WTC11 (cell line): ENCODE measurements at regions not wholly inside any gene's neighbourhood (a gene's known extent, or its start where the extent isn't known, plus 50 kb on each side); places are given as distances from the start of the nearest gene placed in this dataset.

Experiments used
- ESRRA ChIP-seq: sonication (generic); formaldehyde crosslinking; IDR thresholded peaks from 2 replicates; pipeline ENCODE4 v1.8.1; 2022; ENCODE audit warnings: mild to moderate bottlenecking, missing genetic modification reagents, borderline replicate concordance
- FOXJ3 ChIP-seq: sonication (generic); formaldehyde crosslinking; IDR thresholded peaks from 2 replicates; pipeline ENCODE4 v1.9.0; 2021; ENCODE audit warnings: missing genetic modification reagents, mild to moderate bottlenecking, borderline replicate concordance
- GABPB1 ChIP-seq: sonication (generic); formaldehyde crosslinking; IDR thresholded peaks from 2 replicates; pipeline ENCODE4 v1.8.1; 2023; ENCODE audit warnings: mild to moderate bottlenecking, missing genetic modification reagents
- HMGA2 ChIP-seq: fragments of 250-450 bp; sonication (Bioruptor Pico); IDR thresholded peaks from 2 replicates; pipeline ENCODE4 v1.4.0; 2021; ENCODE audit warnings: mild to moderate bottlenecking, moderate library complexity
- IRF2 ChIP-seq: sonication (generic); formaldehyde crosslinking; IDR thresholded peaks from 2 replicates; pipeline ENCODE4 v1.8.0; 2022; ENCODE audit warnings: low read depth, missing genetic modification reagents, borderline replicate concordance
- JUN ChIP-seq: sonication (generic); formaldehyde crosslinking; IDR thresholded peaks from 2 replicates; pipeline ENCODE4 v1.8.0; 2023; ENCODE audit warnings: mild to moderate bottlenecking, missing genetic modification reagents
- KAT7 ChIP-seq: sonication (generic); formaldehyde crosslinking; IDR thresholded peaks from 2 replicates; pipeline ENCODE4 v1.8.1; 2023; ENCODE audit warnings: missing genetic modification reagents, mild to moderate bottlenecking, borderline replicate concordance
- NFYB ChIP-seq: sonication (generic); formaldehyde crosslinking; conservative IDR thresholded peaks from 2 replicates; pipeline ENCODE4 v1.8.0; 2022; ENCODE audit warnings: low read depth, missing genetic modification reagents
- NR1H2 ChIP-seq: sonication (generic); formaldehyde crosslinking; IDR thresholded peaks from 2 replicates; pipeline ENCODE4 v1.9.0; 2021; ENCODE audit warnings: mild to moderate bottlenecking, moderate library complexity, missing genetic modification reagents
- PRRX2 ChIP-seq: fragments of 250-450 bp; sonication (Bioruptor Pico); IDR thresholded peaks from 2 replicates; pipeline ENCODE4 v1.8.0; 2021; ENCODE audit warnings: mild to moderate bottlenecking
- SMAD3 ChIP-seq: sonication (generic); formaldehyde crosslinking; IDR thresholded peaks from 2 replicates; pipeline ENCODE4 v1.8.0; 2022; ENCODE audit warnings: missing genetic modification reagents, mild to moderate bottlenecking, borderline replicate concordance
- SMAD4 ChIP-seq: sonication (generic); formaldehyde crosslinking; IDR thresholded peaks from 2 replicates; pipeline ENCODE4 v1.8.0; 2022; ENCODE audit warnings: mild to moderate bottlenecking, missing genetic modification reagents
- SP1 ChIP-seq: sonication (generic); formaldehyde crosslinking; conservative IDR thresholded peaks from 2 replicates; pipeline ENCODE4 v1.8.1; 2022; ENCODE audit warnings: missing genetic modification reagents
- TEAD1 ChIP-seq: sonication (generic); formaldehyde crosslinking; IDR thresholded peaks from 2 replicates; pipeline ENCODE4 v1.8.0; 2022; ENCODE audit warnings: mild to moderate bottlenecking, missing genetic modification reagents
- TEAD4 ChIP-seq: sonication (generic); formaldehyde crosslinking; IDR thresholded peaks from 2 replicates; pipeline ENCODE4 v1.8.0; 2022; ENCODE audit warnings: mild to moderate bottlenecking, missing genetic modification reagents
- ZNF138 ChIP-seq: sonication (generic); formaldehyde crosslinking; conservative IDR thresholded peaks from 2 replicates; pipeline ENCODE4 v1.8.1; 2022; ENCODE audit warnings: mild to moderate bottlenecking, moderate library complexity, missing genetic modification reagents
- ZNF263 ChIP-seq: sonication (generic); formaldehyde crosslinking; IDR thresholded peaks from 2 replicates; pipeline ENCODE4 v1.8.1; 2022; ENCODE audit warnings: low read depth, mild to moderate bottlenecking, moderate library complexity, missing genetic modification reagents
- ZNF423 ChIP-seq: fragments of 250-450 bp; sonication (Bioruptor Pico); IDR thresholded peaks from 2 replicates; pipeline ENCODE4 v2.1.2; 2022; ENCODE audit warnings: mild to moderate bottlenecking, moderate library complexity
- TF ChIP-seq, protein P1 (sequence below): sonication (generic); formaldehyde crosslinking; IDR thresholded peaks from 2 replicates; pipeline ENCODE4 v1.8.1; 2023; ENCODE audit warnings: mild to moderate bottlenecking, missing genetic modification reagents, moderate library complexity
- TF ChIP-seq, protein P2 (sequence below): sonication (generic); formaldehyde crosslinking; IDR thresholded peaks from 2 replicates; pipeline ENCODE4 v1.8.1; 2023; ENCODE audit warnings: mild to moderate bottlenecking, missing genetic modification reagents
- TF ChIP-seq, protein P3 (sequence below): fragments of 250-450 bp; sonication (Bioruptor Pico); IDR thresholded peaks from 2 replicates; pipeline ENCODE4 v1.9.0; 2021; ENCODE audit warnings: moderate library complexity, mild to moderate bottlenecking, inconsistent platforms, borderline replicate concordance
- TF ChIP-seq, protein P4 (sequence below): fragments of 250-450 bp; sonication (Bioruptor Pico); IDR thresholded peaks from 2 replicates; pipeline ENCODE4 v2.1.2; 2022; ENCODE audit warnings: mild to moderate bottlenecking, moderate library complexity
- TF ChIP-seq, protein P5 (sequence below): sonication (generic); formaldehyde crosslinking; IDR thresholded peaks from 2 replicates; pipeline ENCODE4 v1.8.0; 2022; ENCODE audit warnings: missing genetic modification reagents
- TF ChIP-seq, protein P6 (sequence below): sonication (generic); formaldehyde crosslinking; IDR thresholded peaks from 2 replicates; pipeline ENCODE4 v1.8.0; 2022; ENCODE audit warnings: mild to moderate bottlenecking, missing genetic modification reagents
- TF ChIP-seq, protein P7 (sequence below): sonication (generic); formaldehyde crosslinking; IDR thresholded peaks from 2 replicates; pipeline ENCODE4 v1.8.1; 2022; ENCODE audit warnings: low read depth, mild to moderate bottlenecking, moderate library complexity, missing genetic modification reagents, borderline replicate concordance
- TF ChIP-seq, protein P8 (sequence below): sonication (generic); formaldehyde crosslinking; IDR thresholded peaks from 2 replicates; pipeline ENCODE4 v1.8.0; 2022; ENCODE audit warnings: mild to moderate bottlenecking, missing genetic modification reagents
- TF ChIP-seq, protein P9 (sequence below): sonication (generic); formaldehyde crosslinking; IDR thresholded peaks from 2 replicates; pipeline ENCODE4 v1.8.0; 2022; ENCODE audit warnings: mild to moderate bottlenecking, missing genetic modification reagents

DNA sequence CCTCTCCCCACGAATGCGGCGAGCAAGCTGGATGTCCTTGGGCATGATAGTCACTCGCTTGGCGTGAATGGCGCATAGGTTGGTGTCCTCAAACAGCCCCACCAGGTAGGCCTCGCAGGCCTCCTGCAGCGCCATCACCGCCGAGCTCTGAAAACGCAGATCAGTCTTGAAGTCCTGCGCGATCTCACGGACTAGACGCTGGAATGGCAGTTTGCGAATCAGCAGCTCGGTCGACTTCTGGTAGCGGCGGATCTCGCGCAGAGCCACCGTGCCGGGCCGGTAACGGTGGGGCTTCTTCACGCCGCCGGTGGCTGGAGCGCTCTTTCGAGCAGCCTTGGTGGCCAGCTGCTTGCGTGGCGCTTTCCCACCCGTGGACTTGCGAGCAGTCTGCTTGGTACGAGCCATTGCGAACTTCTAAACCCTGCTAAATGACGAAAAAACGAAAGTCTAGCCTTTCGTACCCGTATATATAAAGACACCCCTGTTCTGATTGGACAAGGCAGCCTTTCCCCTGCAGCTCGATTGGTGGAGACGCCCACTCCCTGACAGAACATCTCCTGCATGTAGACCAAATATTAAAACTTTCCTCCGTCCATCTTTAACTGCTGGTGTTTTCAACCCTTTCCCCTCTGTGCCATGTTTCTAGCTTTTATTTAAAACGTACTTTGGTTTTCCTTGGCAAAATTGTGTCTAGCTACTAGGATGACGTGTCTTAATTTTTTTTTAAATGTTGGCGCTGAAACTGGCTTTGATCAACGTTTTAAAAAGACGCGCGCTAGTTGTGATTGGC is 109.8 kb downstream of the HFE start (continued):
- TF ChIP-seq, protein P1, sequence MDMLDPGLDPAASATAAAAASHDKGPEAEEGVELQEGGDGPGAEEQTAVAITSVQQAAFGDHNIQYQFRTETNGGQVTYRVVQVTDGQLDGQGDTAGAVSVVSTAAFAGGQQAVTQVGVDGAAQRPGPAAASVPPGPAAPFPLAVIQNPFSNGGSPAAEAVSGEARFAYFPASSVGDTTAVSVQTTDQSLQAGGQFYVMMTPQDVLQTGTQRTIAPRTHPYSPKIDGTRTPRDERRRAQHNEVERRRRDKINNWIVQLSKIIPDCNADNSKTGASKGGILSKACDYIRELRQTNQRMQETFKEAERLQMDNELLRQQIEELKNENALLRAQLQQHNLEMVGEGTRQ (CRISPR knock-in tag): no peak
- TF ChIP-seq GABPB1 (CRISPR knock-in tag) (peak; percentile 65; the same call in 1 of the 2 replicates), SP1 (CRISPR knock-in tag) (peak; percentile 51; the same call in 1 of the 2 replicates), ZNF138 (CRISPR knock-in tag) (no peak), ESRRA (CRISPR knock-in tag) (peak; percentile 81; the same call in 1 of the 2 replicates), NR1H2 (CRISPR knock-in tag) (no peak), KAT7 (CRISPR knock-in tag) (no peak; the same call in 1 of the 2 replicates), IRF2 (CRISPR knock-in tag) (no peak), NFYB (peak; percentile 88), SMAD3 (CRISPR knock-in tag) (no peak), SMAD4 (CRISPR knock-in tag) (no peak), JUN (CRISPR knock-in tag) (0 out of 2 replicates have a peak, but pooled peaks have one; percentile 42), ZNF423 (CRISPR knock-in tag) (no peak), ZNF263 (CRISPR knock-in tag) (no peak), FOXJ3 (CRISPR knock-in tag) (no peak), TEAD1 (CRISPR knock-in tag) (no peak), HMGA2 (CRISPR knock-in tag) (no peak), PRRX2 (0 out of 2 replicates have a peak, but pooled peaks have one; percentile 80), TEAD4 (CRISPR knock-in tag) (0 out of 2 replicates have a peak, but pooled peaks have one; percentile 24)
- TF ChIP-seq, protein P2, sequence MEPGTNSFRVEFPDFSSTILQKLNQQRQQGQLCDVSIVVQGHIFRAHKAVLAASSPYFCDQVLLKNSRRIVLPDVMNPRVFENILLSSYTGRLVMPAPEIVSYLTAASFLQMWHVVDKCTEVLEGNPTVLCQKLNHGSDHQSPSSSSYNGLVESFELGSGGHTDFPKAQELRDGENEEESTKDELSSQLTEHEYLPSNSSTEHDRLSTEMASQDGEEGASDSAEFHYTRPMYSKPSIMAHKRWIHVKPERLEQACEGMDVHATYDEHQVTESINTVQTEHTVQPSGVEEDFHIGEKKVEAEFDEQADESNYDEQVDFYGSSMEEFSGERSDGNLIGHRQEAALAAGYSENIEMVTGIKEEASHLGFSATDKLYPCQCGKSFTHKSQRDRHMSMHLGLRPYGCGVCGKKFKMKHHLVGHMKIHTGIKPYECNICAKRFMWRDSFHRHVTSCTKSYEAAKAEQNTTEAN: no peak; the same call in 1 of the 2 replicates
- TF ChIP-seq, protein P3, sequence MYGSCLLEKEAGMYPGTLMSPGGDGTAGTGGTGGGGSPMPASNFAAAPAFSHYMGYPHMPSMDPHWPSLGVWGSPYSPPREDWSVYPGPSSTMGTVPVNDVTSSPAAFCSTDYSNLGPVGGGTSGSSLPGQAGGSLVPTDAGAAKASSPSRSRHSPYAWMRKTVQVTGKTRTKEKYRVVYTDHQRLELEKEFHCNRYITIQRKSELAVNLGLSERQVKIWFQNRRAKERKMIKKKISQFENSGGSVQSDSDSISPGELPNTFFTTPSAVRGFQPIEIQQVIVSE (CRISPR knock-in tag): peak; percentile 86
- TF ChIP-seq, protein P4, sequence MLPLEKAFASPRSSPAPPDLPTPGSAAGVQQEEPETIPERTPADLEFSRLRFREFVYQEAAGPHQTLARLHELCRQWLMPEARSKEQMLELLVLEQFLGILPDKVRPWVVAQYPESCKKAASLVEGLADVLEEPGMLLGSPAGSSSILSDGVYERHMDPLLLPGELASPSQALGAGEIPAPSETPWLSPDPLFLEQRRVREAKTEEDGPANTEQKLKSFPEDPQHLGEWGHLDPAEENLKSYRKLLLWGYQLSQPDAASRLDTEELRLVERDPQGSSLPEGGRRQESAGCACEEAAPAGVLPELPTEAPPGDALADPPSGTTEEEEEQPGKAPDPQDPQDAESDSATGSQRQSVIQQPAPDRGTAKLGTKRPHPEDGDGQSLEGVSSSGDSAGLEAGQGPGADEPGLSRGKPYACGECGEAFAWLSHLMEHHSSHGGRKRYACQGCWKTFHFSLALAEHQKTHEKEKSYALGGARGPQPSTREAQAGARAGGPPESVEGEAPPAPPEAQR (CRISPR knock-in tag): no peak
- TF ChIP-seq, protein P5, sequence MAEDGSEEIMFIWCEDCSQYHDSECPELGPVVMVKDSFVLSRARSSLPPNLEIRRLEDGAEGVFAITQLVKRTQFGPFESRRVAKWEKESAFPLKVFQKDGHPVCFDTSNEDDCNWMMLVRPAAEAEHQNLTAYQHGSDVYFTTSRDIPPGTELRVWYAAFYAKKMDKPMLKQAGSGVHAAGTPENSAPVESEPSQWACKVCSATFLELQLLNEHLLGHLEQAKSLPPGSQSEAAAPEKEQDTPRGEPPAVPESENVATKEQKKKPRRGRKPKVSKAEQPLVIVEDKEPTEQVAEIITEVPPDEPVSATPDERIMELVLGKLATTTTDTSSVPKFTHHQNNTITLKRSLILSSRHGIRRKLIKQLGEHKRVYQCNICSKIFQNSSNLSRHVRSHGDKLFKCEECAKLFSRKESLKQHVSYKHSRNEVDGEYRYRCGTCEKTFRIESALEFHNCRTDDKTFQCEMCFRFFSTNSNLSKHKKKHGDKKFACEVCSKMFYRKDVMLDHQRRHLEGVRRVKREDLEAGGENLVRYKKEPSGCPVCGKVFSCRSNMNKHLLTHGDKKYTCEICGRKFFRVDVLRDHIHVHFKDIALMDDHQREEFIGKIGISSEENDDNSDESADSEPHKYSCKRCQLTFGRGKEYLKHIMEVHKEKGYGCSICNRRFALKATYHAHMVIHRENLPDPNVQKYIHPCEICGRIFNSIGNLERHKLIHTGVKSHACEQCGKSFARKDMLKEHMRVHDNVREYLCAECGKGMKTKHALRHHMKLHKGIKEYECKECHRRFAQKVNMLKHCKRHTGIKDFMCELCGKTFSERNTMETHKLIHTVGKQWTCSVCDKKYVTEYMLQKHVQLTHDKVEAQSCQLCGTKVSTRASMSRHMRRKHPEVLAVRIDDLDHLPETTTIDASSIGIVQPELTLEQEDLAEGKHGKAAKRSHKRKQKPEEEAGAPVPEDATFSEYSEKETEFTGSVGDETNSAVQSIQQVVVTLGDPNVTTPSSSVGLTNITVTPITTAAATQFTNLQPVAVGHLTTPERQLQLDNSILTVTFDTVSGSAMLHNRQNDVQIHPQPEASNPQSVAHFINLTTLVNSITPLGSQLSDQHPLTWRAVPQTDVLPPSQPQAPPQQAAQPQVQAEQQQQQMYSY (CRISPR knock-in tag): no peak
- TF ChIP-seq, protein P6, sequence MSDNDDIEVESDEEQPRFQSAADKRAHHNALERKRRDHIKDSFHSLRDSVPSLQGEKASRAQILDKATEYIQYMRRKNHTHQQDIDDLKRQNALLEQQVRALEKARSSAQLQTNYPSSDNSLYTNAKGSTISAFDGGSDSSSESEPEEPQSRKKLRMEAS (CRISPR knock-in tag): 0 out of 2 replicates have a peak, but pooled peaks have one; percentile 32
- TF ChIP-seq, protein P7, sequence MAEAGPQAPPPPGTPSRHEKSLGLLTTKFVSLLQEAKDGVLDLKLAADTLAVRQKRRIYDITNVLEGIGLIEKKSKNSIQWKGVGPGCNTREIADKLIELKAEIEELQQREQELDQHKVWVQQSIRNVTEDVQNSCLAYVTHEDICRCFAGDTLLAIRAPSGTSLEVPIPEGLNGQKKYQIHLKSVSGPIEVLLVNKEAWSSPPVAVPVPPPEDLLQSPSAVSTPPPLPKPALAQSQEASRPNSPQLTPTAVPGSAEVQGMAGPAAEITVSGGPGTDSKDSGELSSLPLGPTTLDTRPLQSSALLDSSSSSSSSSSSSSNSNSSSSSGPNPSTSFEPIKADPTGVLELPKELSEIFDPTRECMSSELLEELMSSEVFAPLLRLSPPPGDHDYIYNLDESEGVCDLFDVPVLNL (CRISPR knock-in tag): no peak
- TF ChIP-seq, protein P8, sequence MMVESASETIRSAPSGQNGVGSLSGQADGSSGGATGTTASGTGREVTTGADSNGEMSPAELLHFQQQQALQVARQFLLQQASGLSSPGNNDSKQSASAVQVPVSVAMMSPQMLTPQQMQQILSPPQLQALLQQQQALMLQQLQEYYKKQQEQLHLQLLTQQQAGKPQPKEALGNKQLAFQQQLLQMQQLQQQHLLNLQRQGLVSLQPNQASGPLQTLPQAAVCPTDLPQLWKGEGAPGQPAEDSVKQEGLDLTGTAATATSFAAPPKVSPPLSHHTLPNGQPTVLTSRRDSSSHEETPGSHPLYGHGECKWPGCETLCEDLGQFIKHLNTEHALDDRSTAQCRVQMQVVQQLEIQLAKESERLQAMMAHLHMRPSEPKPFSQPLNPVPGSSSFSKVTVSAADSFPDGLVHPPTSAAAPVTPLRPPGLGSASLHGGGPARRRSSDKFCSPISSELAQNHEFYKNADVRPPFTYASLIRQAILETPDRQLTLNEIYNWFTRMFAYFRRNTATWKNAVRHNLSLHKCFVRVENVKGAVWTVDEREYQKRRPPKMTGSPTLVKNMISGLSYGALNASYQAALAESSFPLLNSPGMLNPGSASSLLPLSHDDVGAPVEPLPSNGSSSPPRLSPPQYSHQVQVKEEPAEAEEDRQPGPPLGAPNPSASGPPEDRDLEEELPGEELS (CRISPR knock-in tag): peak; percentile 62; the same call in 1 of the 2 replicates
- TF ChIP-seq, protein P9, sequence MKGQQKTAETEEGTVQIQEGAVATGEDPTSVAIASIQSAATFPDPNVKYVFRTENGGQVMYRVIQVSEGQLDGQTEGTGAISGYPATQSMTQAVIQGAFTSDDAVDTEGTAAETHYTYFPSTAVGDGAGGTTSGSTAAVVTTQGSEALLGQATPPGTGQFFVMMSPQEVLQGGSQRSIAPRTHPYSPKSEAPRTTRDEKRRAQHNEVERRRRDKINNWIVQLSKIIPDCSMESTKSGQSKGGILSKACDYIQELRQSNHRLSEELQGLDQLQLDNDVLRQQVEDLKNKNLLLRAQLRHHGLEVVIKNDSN: peak; percentile 44; the same call in 1 of the 2 replicates
